ENCODE measurements at regions not wholly inside any gene's neighbourhood (a gene's known extent, or its start where the extent isn't known, plus 50 kb on each side); places are given as distances from the start of the nearest gene placed in this dataset.

- Histone ChIP-seq H3K9ac (ENCODE audit: low read length) (no peak overlapping the region), H4K20me1 (ENCODE audit: insufficient read depth, low read length) (no peaks in the 10 kb centered on the region), H3K9me3 (replicated peaks; ENCODE audit: insufficient read depth, low read length) (no peaks in the 10 kb centered on the region), H3K4me2 (ENCODE audit: low read depth, low read length) (no peak overlapping the region), H3K9me2 (replicated peaks; ENCODE audit: insufficient read depth, low read length) (no peaks in the 10 kb centered on the region), H3K4me3 (ENCODE audit: low read length) (no peak overlapping the region), H3F3A (ENCODE audit: insufficient read depth, low read length) (no peaks in the 10 kb centered on the region), H3K4me1 (ENCODE audit: low read length) (no peaks in the 10 kb centered on the region), H3K79me2 (ENCODE audit: low read length) (no peaks in the 10 kb centered on the region), H2AFZ (ENCODE audit: low read length) (no peak overlapping the region), H3K27me3 (replicated peaks; ENCODE audit: insufficient read depth, low read length) (no peaks in the 10 kb centered on the region), H3K27ac (ENCODE audit: low read length) (no peak overlapping the region), H3K36me3 (replicated peaks; ENCODE audit: insufficient read depth, low read length) (no peaks in the 10 kb centered on the region)
- no peak for TF ChIP-seq EZH2 (optimal IDR thresholded peaks at IDR 0.05; ENCODE audit: low read depth, low read length)
- TF ChIP-seq EZH2phosphoT487 (IDR thresholded peaks at IDR 0.05; ENCODE audit: low read length): no peak
- TF ChIP-seq CTCF (IDR thresholded peaks at IDR 0.05; ENCODE audit: low read length): no peak
- DNase-seq: no peak
Measured at GRCh38 chr13:37510441-37510840, 88.1 kb downstream of the POSTN start.

- no peaks in the 10 kb centered on the region for H3K9me2 ChIP-seq (replicated peaks; ENCODE audit: insufficient read depth, low read length)
- no peak for TF ChIP-seq EZH2 (optimal IDR thresholded peaks at IDR 0.05; ENCODE audit: low read depth, low read length)
- TF ChIP-seq EZH2phosphoT487 (IDR thresholded peaks at IDR 0.05; ENCODE audit: low read length): no peak
- TF ChIP-seq CTCF (IDR thresholded peaks at IDR 0.05; ENCODE audit: low read length): no peak
- no peaks in the 10 kb centered on the region for H4K20me1 ChIP-seq (ENCODE audit: insufficient read depth, low read length)
- H3F3A ChIP-seq (ENCODE audit: insufficient read depth, low read length): no peaks in the 10 kb centered on the region
- no peaks in the 10 kb centered on the region for H3K79me2 ChIP-seq (ENCODE audit: low read length)
- H3K4me1 ChIP-seq (ENCODE audit: low read length): no peaks in the 10 kb centered on the region
- no peak for DNase-seq
- H3K27ac ChIP-seq (ENCODE audit: low read length): no peak overlapping the region
- no peaks in the 10 kb centered on the region for H3K36me3 ChIP-seq (replicated peaks; ENCODE audit: insufficient read depth, low read length)
- H3K27me3 ChIP-seq (replicated peaks; ENCODE audit: insufficient read depth, low read length): no peaks in the 10 kb centered on the region
- no peak overlapping the region for H2AFZ ChIP-seq (ENCODE audit: low read length)
- no peak overlapping the region for H3K4me3 ChIP-seq (ENCODE audit: low read length)
- no peak overlapping the region for H3K9ac ChIP-seq (ENCODE audit: low read length)
- no peak overlapping the region for H3K4me2 ChIP-seq (ENCODE audit: low read depth, low read length)
- no peaks in the 10 kb centered on the region for H3K9me3 ChIP-seq (replicated peaks; ENCODE audit: insufficient read depth, low read length)
Measured at GRCh38 chr13:37505531-37505930, 93.0 kb downstream of the POSTN start.

GRCh38 chr13:37504251-37504650 lies 94.3 kb downstream of the POSTN start:
- Histone ChIP-seq H4K20me1 (ENCODE audit: insufficient read depth, low read length) (no peaks in the 10 kb centered on the region), H3F3A (ENCODE audit: insufficient read depth, low read length) (no peaks in the 10 kb centered on the region)
- TF ChIP-seq EZH2phosphoT487 (IDR thresholded peaks at IDR 0.05; ENCODE audit: low read length): no peak
- TF ChIP-seq CTCF (IDR thresholded peaks at IDR 0.05; ENCODE audit: low read length): no peak

More at GRCh38 chr13:37504251-37504650, 94.3 kb downstream of the POSTN start:
- Histone ChIP-seq H3K9me3 (replicated peaks; ENCODE audit: insufficient read depth, low read length) (no peaks in the 10 kb centered on the region), H3K9ac (ENCODE audit: low read length) (no peak overlapping the region), H3K9me2 (replicated peaks; ENCODE audit: insufficient read depth, low read length) (no peaks in the 10 kb centered on the region), H3K79me2 (ENCODE audit: low read length) (no peaks in the 10 kb centered on the region), H3K4me2 (ENCODE audit: low read depth, low read length) (no peak overlapping the region), H3K27me3 (replicated peaks; ENCODE audit: insufficient read depth, low read length) (no peaks in the 10 kb centered on the region), H3K27ac (ENCODE audit: low read length) (no peak overlapping the region), H3K36me3 (replicated peaks; ENCODE audit: insufficient read depth, low read length) (no peaks in the 10 kb centered on the region), H3K4me3 (ENCODE audit: low read length) (no peak overlapping the region), H2AFZ (ENCODE audit: low read length) (no peak overlapping the region), H3K4me1 (ENCODE audit: low read length) (no peaks in the 10 kb centered on the region)
- no peak for DNase-seq
